ENCODE measurements at regions not wholly inside any gene's neighbourhood (a gene's known extent, or its start where the extent isn't known, plus 50 kb on each side); places are given as distances from the start of the nearest gene placed in this dataset.

- TF ChIP-seq, protein P1, sequence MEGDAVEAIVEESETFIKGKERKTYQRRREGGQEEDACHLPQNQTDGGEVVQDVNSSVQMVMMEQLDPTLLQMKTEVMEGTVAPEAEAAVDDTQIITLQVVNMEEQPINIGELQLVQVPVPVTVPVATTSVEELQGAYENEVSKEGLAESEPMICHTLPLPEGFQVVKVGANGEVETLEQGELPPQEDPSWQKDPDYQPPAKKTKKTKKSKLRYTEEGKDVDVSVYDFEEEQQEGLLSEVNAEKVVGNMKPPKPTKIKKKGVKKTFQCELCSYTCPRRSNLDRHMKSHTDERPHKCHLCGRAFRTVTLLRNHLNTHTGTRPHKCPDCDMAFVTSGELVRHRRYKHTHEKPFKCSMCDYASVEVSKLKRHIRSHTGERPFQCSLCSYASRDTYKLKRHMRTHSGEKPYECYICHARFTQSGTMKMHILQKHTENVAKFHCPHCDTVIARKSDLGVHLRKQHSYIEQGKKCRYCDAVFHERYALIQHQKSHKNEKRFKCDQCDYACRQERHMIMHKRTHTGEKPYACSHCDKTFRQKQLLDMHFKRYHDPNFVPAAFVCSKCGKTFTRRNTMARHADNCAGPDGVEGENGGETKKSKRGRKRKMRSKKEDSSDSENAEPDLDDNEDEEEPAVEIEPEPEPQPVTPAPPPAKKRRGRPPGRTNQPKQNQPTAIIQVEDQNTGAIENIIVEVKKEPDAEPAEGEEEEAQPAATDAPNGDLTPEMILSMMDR (IDR thresholded peaks at IDR 0.05 in 8 of 11, conservative IDR thresholded peaks at IDR 0.05 in 3 of 11), result no peak
- TF ChIP-seq POLR2A (IDR thresholded peaks at IDR 0.05), result no peak
Observed at GRCh38 chr6:4599924-4600323, 176.3 kb upstream of the CDYL start.

Data from spleen (tissue), 7 donors.